ENCODE measurements at regions not wholly inside any gene's neighbourhood (a gene's known extent, or its start where the extent isn't known, plus 50 kb on each side); places are given as distances from the start of the nearest gene placed in this dataset.

DNA sequence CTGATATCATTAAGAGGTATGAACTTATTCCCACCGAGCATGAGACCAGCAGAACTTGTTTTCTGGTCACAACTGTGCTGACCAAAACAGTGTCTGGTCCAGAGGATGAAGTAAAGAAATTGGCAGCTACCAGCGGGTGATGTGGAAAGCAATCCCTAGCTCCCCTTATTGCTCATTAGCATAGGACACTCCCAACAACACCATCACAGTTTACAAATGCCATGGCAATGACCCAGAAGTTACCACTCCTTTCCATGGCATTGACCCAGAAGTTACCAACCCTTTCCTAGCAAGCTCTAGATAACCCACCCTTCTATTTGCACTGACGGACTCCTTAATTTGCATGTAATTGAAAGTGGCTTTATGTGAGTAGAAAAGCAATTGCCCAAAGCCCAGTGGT, 1856.1 kb downstream of the OLFM4 start:
- no peak for TF ChIP-seq CTCF (conservative IDR thresholded peaks at IDR 0.05; ENCODE audit: low read length)
- no peak for TF ChIP-seq EZH2phosphoT487 (IDR thresholded peaks at IDR 0.05; ENCODE audit: borderline replicate concordance, low read depth, low read length)
